HEK293 (cell line): ENCODE measurements at regions not wholly inside any gene's neighbourhood (a gene's known extent, or its start where the extent isn't known, plus 50 kb on each side); places are given as distances from the start of the nearest gene placed in this dataset.

ENCODE experiments used
- CTCF ChIP-seq: fragments of 450-650 bp; formaldehyde crosslinking; IDR thresholded peaks from 2 replicates; pipeline ENCODE4 v1.5.1; 2016; ENCODE audit warnings: missing biosample characterization, missing genetic modification characterization
- SALL2 ChIP-seq: fragments of 450-650 bp; formaldehyde crosslinking; IDR thresholded peaks from 2 replicates; pipeline ENCODE4 v1.5.0; 2017; ENCODE audit warnings: missing biosample characterization, mild to moderate bottlenecking, missing genetic modification characterization, borderline replicate concordance
- WT1 ChIP-seq: fragments of 450-650 bp; formaldehyde crosslinking; IDR thresholded peaks from 2 replicates; pipeline ENCODE4 v1.5.1; 2016; ENCODE audit warnings: missing biosample characterization, missing genetic modification characterization
- ZEB2 ChIP-seq: fragments of 450-650 bp; formaldehyde crosslinking; IDR thresholded peaks from 2 replicates; pipeline ENCODE4 v1.5.1; 2016; ENCODE audit warnings: missing biosample characterization, missing genetic modification characterization
- ZFP41 ChIP-seq: fragments of 450-650 bp; formaldehyde crosslinking; IDR thresholded peaks from 2 replicates; pipeline ENCODE4 v1.5.1; 2016; ENCODE audit warnings: missing biosample characterization, missing genetic modification characterization, borderline replicate concordance
- ZNF670 ChIP-seq: fragments of 450-650 bp; formaldehyde crosslinking; IDR thresholded peaks from 2 replicates; pipeline ENCODE4 v1.5.1; 2016; ENCODE audit warnings: missing biosample characterization, missing genetic modification characterization, low read depth
- ZNF677 ChIP-seq: fragments of 450-650 bp; IDR thresholded peaks from 2 replicates; pipeline ENCODE4 v1.5.0; 2018; ENCODE audit warnings: missing biosample characterization, mild to moderate bottlenecking, missing genetic modification characterization, moderate library complexity

GRCh38 chr18:79625924-79626561 is 53.6 kb upstream of the CTDP1 start:
- no peak for TF ChIP-seq WT1 (tag by site-specific recombination)
- no peak for TF ChIP-seq ZNF670 (tag by site-specific recombination)
- TF ChIP-seq ZNF677 (tag by site-specific recombination): no peak
- no peak for TF ChIP-seq ZFP41
- no peak for TF ChIP-seq CTCF (tag by site-specific recombination)
- no peak for TF ChIP-seq SALL2
- TF ChIP-seq ZEB2 (tag by site-specific recombination): no peak
